A549 (cell line): ENCODE measurements at regions not wholly inside any gene's neighbourhood (a gene's known extent, or its start where the extent isn't known, plus 50 kb on each side); places are given as distances from the start of the nearest gene placed in this dataset.

Experiments used
- small RNA-seq, 6 experiments: library from RNA; depleted of rRNA; stranded (forward); fragments of <200 nt; gene quantifications; one replicate each; pipeline ENCODE3, GENCODE V24; 2012

Small RNA genes lying in the stretch of these regions (small RNA-seq; reads per million reads assigned to genes)
- 0 reads per million in 6 experiments for gene RF00012
